T-helper 17 cell (primary cell): ENCODE measurements at regions not wholly inside any gene's neighbourhood (a gene's known extent, or its start where the extent isn't known, plus 50 kb on each side); places are given as distances from the start of the nearest gene placed in this dataset.

ENCODE experiments used
- ATAC-seq: fragments of 150-1000 bp; cut with Tn5 transposase; 2 replicates; pipeline ENCODE4 v1.10.0; 2021; ENCODE audit warnings: mild to moderate bottlenecking, moderate library complexity
- DNase-seq, 3 donors: peaks; one replicate each; pipeline versions ENCODE4 v3.0.0 to v3.0.0-alpha.2; 2020 to 2021
- H3K9me3 ChIP-seq: one replicate; pipeline ENCODE4 v1.7.0; 2013; ENCODE audit warnings: low read length, mild to moderate bottlenecking; ENCODE audit not compliant: control insufficient read depth, poor library complexity, severe bottlenecking
- H3K27ac Mint-ChIP-seq: one replicate; pipeline ENCODE4 v1.8.0; 2022; ENCODE audit warnings: mild to moderate bottlenecking, moderate library complexity, mixed read lengths
- H3K27me3 Mint-ChIP-seq: one replicate; pipeline ENCODE4 v1.8.0; 2022; ENCODE audit warnings: mixed read lengths
- H3K36me3 Mint-ChIP-seq: one replicate; pipeline ENCODE4 v1.8.0; 2022; ENCODE audit warnings: low read depth, mixed read lengths
- H3K4me1 Mint-ChIP-seq: one replicate; pipeline ENCODE4 v1.8.0; 2022; ENCODE audit warnings: mild to moderate bottlenecking, mixed read lengths
- H3K4me3 Mint-ChIP-seq: one replicate; pipeline ENCODE4 v1.8.0; 2022; ENCODE audit warnings: mild to moderate bottlenecking, moderate library complexity, mixed read lengths

DNA sequence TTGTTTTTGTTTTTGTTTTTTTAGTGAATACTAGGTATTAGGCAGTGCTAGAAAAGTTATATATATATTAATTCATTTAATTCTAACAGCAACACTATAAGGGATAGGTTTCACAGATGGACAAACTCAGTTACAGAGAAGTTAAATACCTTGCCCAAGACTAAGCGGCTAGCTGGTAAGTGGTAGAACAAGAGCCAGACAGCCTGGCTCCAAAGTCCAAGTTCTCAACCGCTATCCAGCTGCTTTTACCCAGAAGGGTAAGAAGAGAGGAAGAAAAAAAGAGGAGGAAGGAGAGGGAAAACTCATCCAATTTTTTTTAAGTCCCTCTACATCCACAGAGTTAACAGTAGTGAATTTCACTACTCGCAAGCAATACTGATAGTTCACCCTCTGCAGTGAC, 217.0 kb downstream of the SPRY2 start:
- H3K36me3 Mint-ChIP-seq: no peaks in the 10 kb centered on the region
- no peak overlapping the region for H3K4me3 Mint-ChIP-seq
- DNase-seq: no peak
- H3K4me1 Mint-ChIP-seq: no peaks in the 10 kb centered on the region
- no peaks in the 10 kb centered on the region for H3K9me3 ChIP-seq
- no peaks in the 10 kb centered on the region for H3K27me3 Mint-ChIP-seq
- H3K27ac Mint-ChIP-seq: no peak overlapping the region
- ATAC-seq: no peak

GRCh38 chr13:80121038-80121437, 219.9 kb downstream of the SPRY2 start:
- no peak overlapping the region for H3K27ac Mint-ChIP-seq
- no peaks in the 10 kb centered on the region for H3K9me3 ChIP-seq
- ATAC-seq: no peak
- H3K4me1 Mint-ChIP-seq: no peaks in the 10 kb centered on the region
- no peaks in the 10 kb centered on the region for H3K36me3 Mint-ChIP-seq
- no peaks in the 10 kb centered on the region for H3K27me3 Mint-ChIP-seq
- no peak for DNase-seq
- no peak overlapping the region for H3K4me3 Mint-ChIP-seq

DNA sequence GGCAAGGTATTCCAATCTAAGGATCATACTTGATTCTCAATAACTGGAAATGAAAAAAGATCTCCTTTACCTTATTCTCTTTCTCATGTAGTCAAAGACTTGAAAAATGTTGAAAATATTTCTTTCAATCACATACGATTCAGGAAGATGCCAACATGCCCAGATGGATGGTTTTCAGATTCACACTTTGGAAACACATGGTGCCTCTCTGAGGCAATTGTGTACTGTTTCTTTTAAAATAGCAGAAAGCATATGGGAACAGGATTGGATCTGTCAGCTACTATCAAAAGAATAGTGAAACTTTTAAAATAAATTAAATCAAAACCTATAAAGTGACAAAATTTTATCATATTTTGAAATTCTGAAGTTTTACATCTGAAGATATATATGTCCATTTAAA, 222.4 kb downstream of the SPRY2 start:
- no peaks in the 10 kb centered on the region for H3K9me3 ChIP-seq
- Mint-ChIP-seq H3K4me3 (no peak overlapping the region), H3K27ac (no peak overlapping the region), H3K27me3 (no peaks in the 10 kb centered on the region), H3K36me3 (no peaks in the 10 kb centered on the region), H3K4me1 (no peaks in the 10 kb centered on the region)
- no peak for ATAC-seq
- DNase-seq: no peak

- Mint-ChIP-seq H3K36me3 (no peaks in the 10 kb centered on the region), H3K4me1 (no peaks in the 10 kb centered on the region), H3K27ac (no peak overlapping the region), H3K4me3 (no peak overlapping the region), H3K27me3 (no peaks in the 10 kb centered on the region)
- H3K9me3 ChIP-seq: no peaks in the 10 kb centered on the region
- no peak for ATAC-seq
- no peak for DNase-seq
Observed at GRCh38 chr13:80118099-80118498, 222.8 kb downstream of the SPRY2 start.

- H3K9me3 ChIP-seq: no peaks in the 10 kb centered on the region
- H3K4me3 Mint-ChIP-seq: no peak overlapping the region
- no peak for ATAC-seq
- DNase-seq: no peak
- no peaks in the 10 kb centered on the region for H3K27me3 Mint-ChIP-seq
- H3K27ac Mint-ChIP-seq: no peak overlapping the region
- no peaks in the 10 kb centered on the region for H3K4me1 Mint-ChIP-seq
- no peaks in the 10 kb centered on the region for H3K36me3 Mint-ChIP-seq
Observed at GRCh38 chr13:80117515-80117914, 223.4 kb downstream of the SPRY2 start.

- DNase-seq: no peak
- no peaks in the 10 kb centered on the region for H3K27me3 Mint-ChIP-seq
- H3K27ac Mint-ChIP-seq: no peak overlapping the region
Observed at GRCh38 chr13:80116107-80116506, 224.8 kb downstream of the SPRY2 start.

DNA sequence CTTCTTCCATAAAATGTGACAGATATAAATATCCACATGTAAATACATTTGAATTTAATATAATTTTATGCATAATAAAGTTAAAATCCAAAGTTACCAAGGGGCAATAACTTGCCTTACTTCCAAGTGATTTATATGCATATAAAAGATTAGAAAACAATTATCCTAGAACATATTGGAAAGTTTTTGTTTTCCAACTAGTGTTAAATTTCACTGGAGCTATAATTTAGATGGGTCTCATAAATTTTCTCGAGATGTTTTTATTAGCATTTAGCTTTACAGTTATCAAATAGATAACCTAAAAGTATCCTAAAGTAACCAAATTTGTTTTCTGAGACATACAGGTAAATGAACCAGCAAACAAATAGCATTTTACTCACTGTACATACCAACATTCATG, 225.3 kb downstream of the SPRY2 start:
- DNase-seq: no peak
- H3K27ac Mint-ChIP-seq: no peak overlapping the region
- no peak for ATAC-seq
- H3K9me3 ChIP-seq: no peaks in the 10 kb centered on the region
- no peaks in the 10 kb centered on the region for H3K4me1 Mint-ChIP-seq
- no peaks in the 10 kb centered on the region for H3K36me3 Mint-ChIP-seq
- no peak overlapping the region for H3K4me3 Mint-ChIP-seq
- no peaks in the 10 kb centered on the region for H3K27me3 Mint-ChIP-seq

More at GRCh38 chr13:80116107-80116506, 224.8 kb downstream of the SPRY2 start:
- Mint-ChIP-seq H3K4me3 (no peak overlapping the region), H3K36me3 (no peaks in the 10 kb centered on the region), H3K4me1 (no peaks in the 10 kb centered on the region)
- no peaks in the 10 kb centered on the region for H3K9me3 ChIP-seq
- ATAC-seq: no peak

DNA sequence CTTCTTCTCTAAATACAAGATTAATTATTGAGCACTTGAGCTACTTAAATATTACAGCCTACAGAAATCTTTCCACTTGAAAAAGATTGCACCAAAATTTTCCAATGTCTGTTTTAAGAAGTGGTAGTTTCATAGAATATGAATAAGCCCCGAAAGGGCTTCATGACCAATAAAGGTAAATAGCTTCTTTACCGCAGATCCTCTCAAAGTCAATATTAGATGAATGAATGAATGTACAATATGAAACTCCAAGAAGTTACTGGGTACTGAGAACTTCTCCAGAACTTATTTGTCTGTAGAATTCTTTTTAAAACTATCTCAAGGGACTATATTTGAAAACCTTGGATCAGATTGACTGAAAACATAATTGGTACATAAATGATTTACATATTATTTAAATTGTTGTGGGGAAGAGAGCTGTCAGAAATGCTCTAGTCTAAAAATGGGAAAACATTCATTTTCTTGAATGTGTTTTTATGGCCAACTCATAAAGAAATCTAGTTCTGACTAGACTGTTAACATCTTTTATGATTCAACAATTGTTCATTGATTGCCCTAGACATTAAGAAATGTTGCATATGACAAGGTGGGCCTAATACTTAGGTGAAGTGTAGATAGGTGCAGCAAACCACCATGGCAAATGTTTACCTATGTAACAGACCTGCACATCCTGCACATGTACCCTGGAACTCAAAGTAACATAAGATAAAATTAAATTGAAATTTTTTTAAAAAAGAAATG, 227.0 kb downstream of the SPRY2 start:
- H3K4me3 Mint-ChIP-seq: no peak overlapping the region
- no peaks in the 10 kb centered on the region for H3K27me3 Mint-ChIP-seq
- no peaks in the 10 kb centered on the region for H3K36me3 Mint-ChIP-seq
- no peak overlapping the region for H3K27ac Mint-ChIP-seq
- ATAC-seq (no peak), DNase-seq (no peak)
- H3K4me1 Mint-ChIP-seq: no peaks in the 10 kb centered on the region
- H3K9me3 ChIP-seq: no peaks in the 10 kb centered on the region

DNA sequence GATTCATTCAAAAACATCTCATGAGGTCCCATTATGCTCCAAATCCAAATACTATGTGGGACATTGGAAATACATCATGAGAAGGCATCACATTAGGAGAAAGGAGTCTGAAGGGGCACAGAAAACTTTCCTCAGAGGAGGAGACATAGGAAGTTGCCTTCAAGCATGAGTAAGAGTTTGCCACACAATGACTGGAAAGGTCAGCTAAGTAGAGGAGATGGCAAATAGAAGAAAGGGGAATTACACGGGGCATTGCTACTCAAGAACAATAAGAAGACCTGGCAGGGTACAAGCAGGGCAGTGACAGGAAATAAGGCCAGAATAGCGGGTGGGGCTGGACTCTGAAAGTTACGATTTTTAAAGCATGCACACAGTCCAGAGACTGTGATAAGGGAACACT, 231.6 kb downstream of the SPRY2 start:
- Mint-ChIP-seq H3K27me3 (no peaks in the 10 kb centered on the region), H3K36me3 (no peaks in the 10 kb centered on the region), H3K27ac (no peak overlapping the region), H3K4me3 (no peak overlapping the region), H3K4me1 (no peaks in the 10 kb centered on the region)
- DNase-seq: no peak
- H3K9me3 ChIP-seq: no peaks in the 10 kb centered on the region
- ATAC-seq: no peak

GRCh38 chr13:80105350-80105749, 235.6 kb downstream of the SPRY2 start:
- no peaks in the 10 kb centered on the region for H3K4me1 Mint-ChIP-seq
- H3K36me3 Mint-ChIP-seq: no peaks in the 10 kb centered on the region
- no peaks in the 10 kb centered on the region for H3K27me3 Mint-ChIP-seq
- no peak for ATAC-seq
- H3K4me3 Mint-ChIP-seq: no peak overlapping the region
- DNase-seq: no peak
- H3K27ac Mint-ChIP-seq: no peak overlapping the region
- H3K9me3 ChIP-seq: no peaks in the 10 kb centered on the region

DNA sequence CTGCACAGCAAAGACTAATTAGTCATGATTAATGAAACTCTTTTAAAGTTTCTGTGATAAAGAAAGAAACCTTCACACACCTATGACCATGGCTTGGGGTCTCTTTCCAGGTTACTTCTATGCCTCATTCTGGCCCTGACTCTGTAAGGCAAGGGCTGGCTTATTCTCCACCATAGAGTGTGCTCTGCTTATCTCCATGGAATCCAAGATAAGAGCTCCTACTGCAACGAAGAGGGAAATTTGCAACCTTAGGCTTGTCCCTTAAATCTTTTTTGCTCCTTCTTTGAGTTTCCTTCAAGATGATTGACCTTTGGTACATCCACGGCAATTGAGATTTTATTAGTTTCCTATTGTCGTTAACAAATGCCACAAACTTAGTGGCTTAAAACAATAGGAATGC, 239.9 kb downstream of the SPRY2 start:
- ATAC-seq: no peak
- no peaks in the 10 kb centered on the region for H3K27me3 Mint-ChIP-seq
- no peak overlapping the region for H3K27ac Mint-ChIP-seq
- no peak for DNase-seq
- no peak overlapping the region for H3K4me3 Mint-ChIP-seq
- no peaks in the 10 kb centered on the region for H3K4me1 Mint-ChIP-seq
- no peaks in the 10 kb centered on the region for H3K36me3 Mint-ChIP-seq
- no peaks in the 10 kb centered on the region for H3K9me3 ChIP-seq

DNA sequence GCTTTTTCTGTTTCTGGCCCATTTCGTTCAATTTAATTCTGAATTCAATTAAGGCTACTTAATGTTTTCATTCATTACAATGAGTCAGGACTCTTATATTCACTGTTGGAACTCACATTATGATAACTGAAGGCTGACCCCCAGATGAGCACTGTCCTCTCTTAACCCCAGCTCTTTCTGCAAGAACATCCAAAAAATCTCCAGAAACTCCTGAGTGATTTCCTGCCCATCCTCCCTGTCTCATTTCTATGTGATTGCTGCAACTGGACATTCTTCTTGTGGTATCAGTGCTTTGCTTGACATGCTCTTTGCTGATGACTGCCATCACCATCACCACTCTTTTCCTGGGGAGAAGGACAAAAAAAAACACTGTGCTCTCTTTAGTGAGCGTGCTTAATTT, 240.3 kb downstream of the SPRY2 start:
- DNase-seq (no peak), ATAC-seq (no peak)
- H3K9me3 ChIP-seq: no peaks in the 10 kb centered on the region
- Mint-ChIP-seq H3K36me3 (no peaks in the 10 kb centered on the region), H3K27me3 (no peaks in the 10 kb centered on the region), H3K4me3 (no peak overlapping the region), H3K27ac (no peak overlapping the region), H3K4me1 (no peaks in the 10 kb centered on the region)

GRCh38 chr13:80097561-80097960, 243.4 kb downstream of the SPRY2 start:
- Mint-ChIP-seq H3K27me3 (no peaks in the 10 kb centered on the region), H3K27ac (no peak overlapping the region), H3K4me1 (no peaks in the 10 kb centered on the region), H3K4me3 (no peak overlapping the region), H3K36me3 (no peaks in the 10 kb centered on the region)
- H3K9me3 ChIP-seq: no peaks in the 10 kb centered on the region
- no peak for DNase-seq
- no peak for ATAC-seq

DNA sequence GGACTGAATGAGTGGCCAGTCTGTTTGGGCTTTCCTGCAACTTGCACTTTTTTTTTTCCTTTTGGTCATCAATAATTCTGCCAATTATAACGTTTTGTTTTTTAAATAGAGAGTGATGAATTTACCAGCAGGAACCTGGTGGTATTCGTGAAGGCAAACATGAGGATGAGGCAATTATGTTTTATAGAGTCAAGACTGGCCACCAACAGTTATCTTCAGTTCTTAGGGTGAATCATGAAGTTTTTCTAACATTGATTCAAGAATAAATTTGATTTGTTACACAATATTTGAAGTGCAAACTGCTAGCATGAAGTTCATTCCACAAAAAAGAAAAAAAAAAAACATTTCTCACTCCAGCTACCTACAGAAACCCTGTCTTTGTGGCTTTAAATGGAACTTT, 244.5 kb downstream of the SPRY2 start:
- Mint-ChIP-seq H3K27me3 (no peaks in the 10 kb centered on the region), H3K36me3 (no peaks in the 10 kb centered on the region), H3K4me1 (no peaks in the 10 kb centered on the region), H3K27ac (no peak overlapping the region), H3K4me3 (no peak overlapping the region)
- H3K9me3 ChIP-seq: no peaks in the 10 kb centered on the region
- DNase-seq: no peak
- no peak for ATAC-seq
